ENCODE measurements at regions not wholly inside any gene's neighbourhood (a gene's known extent, or its start where the extent isn't known, plus 50 kb on each side); places are given as distances from the start of the nearest gene placed in this dataset.

DNA sequence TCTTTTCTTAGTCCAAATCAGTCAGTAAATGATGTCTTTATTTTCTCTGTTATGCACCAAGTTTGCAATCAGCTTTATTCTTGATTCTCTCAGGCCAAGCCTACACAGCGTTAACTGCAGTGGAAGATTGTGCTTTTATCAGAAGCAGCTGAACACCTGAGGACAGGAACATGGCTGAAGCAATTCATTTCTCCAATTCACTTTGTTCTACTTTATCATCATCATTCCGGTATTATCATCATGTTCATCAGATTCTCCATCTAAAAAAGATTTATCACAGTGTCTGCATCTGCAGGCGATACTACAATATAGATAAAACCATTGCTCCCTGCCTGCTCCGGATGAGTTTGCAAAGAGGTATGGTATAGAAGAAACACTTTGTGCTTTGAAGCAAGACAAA is 68.1 kb upstream of the STMND1 start:
- H3K4me1 ChIP-seq (ENCODE audit: low read length): no peaks in the 10 kb centered on the region
- no peaks in the 10 kb centered on the region for H3K36me3 ChIP-seq (ENCODE audit: insufficient read depth, low read length)
- H3K9ac ChIP-seq (ENCODE audit: low read length): no peak overlapping the region
- H3K4me2 ChIP-seq (ENCODE audit: low read depth, low read length, poor library complexity, severe bottlenecking): no peak overlapping the region
- H3K27me3 ChIP-seq (ENCODE audit: low read length): no peaks in the 10 kb centered on the region
- no peak for DNase-seq
- no peaks in the 10 kb centered on the region for H3K9me2 ChIP-seq (replicated peaks; ENCODE audit: insufficient read depth, low read length)
- no peaks in the 10 kb centered on the region for H3K79me2 ChIP-seq (ENCODE audit: low read length)
- no peaks in the 10 kb centered on the region for H4K20me1 ChIP-seq (ENCODE audit: insufficient read depth, low read depth, low read length)
- no peak overlapping the region for H3K27ac ChIP-seq (ENCODE audit: low read length)
- no peaks in the 10 kb centered on the region for H3K9me3 ChIP-seq (ENCODE audit: low read length)
- no peak overlapping the region for H2AFZ ChIP-seq (ENCODE audit: low read length)
- H3K4me3 ChIP-seq (ENCODE audit: low read length): no peak overlapping the region

DNA sequence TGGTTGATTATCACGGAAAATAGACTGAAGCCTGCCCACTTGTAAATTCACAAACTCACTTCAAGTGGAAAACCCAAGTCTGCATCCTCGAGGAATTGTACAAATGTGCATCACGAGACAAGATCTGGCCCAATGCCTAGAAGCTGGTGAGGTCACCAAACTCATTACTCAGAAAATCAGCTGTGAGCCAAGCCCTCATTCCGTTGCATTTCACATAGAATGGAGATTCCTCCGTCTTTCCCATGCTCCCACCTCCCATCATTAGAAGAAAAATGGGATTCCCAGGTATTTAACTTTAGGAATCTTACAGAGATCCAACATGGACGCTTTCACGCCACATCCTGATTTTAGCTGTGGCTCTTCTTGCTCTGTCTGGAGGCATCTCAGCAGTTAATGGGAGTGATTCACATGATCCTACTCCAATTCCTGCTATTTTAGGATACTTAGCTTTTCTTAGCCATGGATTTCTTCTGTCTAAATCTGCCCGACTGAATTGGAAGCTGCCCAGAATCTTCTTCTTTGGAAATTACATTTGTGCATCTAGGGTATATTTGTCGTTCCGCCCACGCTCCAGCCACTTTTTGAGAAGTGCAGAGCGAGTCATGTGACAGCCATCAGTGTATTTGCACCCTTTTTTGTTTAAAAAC is 68.7 kb upstream of the STMND1 start:
- Histone ChIP-seq H3K9ac (ENCODE audit: low read length) (no peak overlapping the region), H3K4me2 (ENCODE audit: low read depth, low read length, poor library complexity, severe bottlenecking) (no peak overlapping the region), H3K9me3 (ENCODE audit: low read length) (no peaks in the 10 kb centered on the region), H3K9me2 (replicated peaks; ENCODE audit: insufficient read depth, low read length) (no peaks in the 10 kb centered on the region), H3K79me2 (ENCODE audit: low read length) (no peaks in the 10 kb centered on the region), H3K36me3 (ENCODE audit: insufficient read depth, low read length) (no peaks in the 10 kb centered on the region), H3K4me1 (ENCODE audit: low read length) (no peaks in the 10 kb centered on the region), H4K20me1 (ENCODE audit: insufficient read depth, low read depth, low read length) (no peaks in the 10 kb centered on the region), H3K4me3 (ENCODE audit: low read length) (no peak overlapping the region), H2AFZ (ENCODE audit: low read length) (no peak overlapping the region), H3K27me3 (ENCODE audit: low read length) (no peaks in the 10 kb centered on the region), H3K27ac (ENCODE audit: low read length) (no peak overlapping the region)
- DNase-seq: no peak

DNA sequence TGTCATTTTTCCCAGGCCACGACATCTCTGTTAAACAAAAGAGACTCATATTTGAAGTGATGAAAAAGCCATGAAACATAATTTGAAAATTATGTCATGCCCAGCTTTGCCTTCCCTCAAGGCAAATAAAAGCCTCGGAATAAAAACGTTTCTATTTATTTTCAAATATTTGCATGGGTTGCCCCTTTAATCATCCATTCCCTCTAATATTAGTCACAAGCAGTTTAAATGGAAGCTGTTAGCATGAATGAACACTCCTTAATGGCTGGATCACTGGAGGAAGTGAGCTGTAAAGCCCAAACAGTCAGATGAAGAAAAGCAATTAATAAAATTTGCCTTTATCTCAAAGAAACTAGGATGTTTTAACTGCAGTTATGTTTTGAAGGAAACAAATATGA is 69.3 kb upstream of the STMND1 start:
- H3K9ac ChIP-seq (ENCODE audit: low read length): no peak overlapping the region
- no peaks in the 10 kb centered on the region for H3K9me2 ChIP-seq (replicated peaks; ENCODE audit: insufficient read depth, low read length)
- H3K79me2 ChIP-seq (ENCODE audit: low read length): no peaks in the 10 kb centered on the region
- DNase-seq: no peak
- no peaks in the 10 kb centered on the region for H3K9me3 ChIP-seq (ENCODE audit: low read length)
- H4K20me1 ChIP-seq (ENCODE audit: insufficient read depth, low read depth, low read length): no peaks in the 10 kb centered on the region
- H3K4me1 ChIP-seq (ENCODE audit: low read length): no peaks in the 10 kb centered on the region
- no peak overlapping the region for H3K27ac ChIP-seq (ENCODE audit: low read length)
- H3K36me3 ChIP-seq (ENCODE audit: insufficient read depth, low read length): no peaks in the 10 kb centered on the region
- no peak overlapping the region for H2AFZ ChIP-seq (ENCODE audit: low read length)
- no peak overlapping the region for H3K4me2 ChIP-seq (ENCODE audit: low read depth, low read length, poor library complexity, severe bottlenecking)
- H3K4me3 ChIP-seq (ENCODE audit: low read length): no peak overlapping the region
- no peaks in the 10 kb centered on the region for H3K27me3 ChIP-seq (ENCODE audit: low read length)

DNA sequence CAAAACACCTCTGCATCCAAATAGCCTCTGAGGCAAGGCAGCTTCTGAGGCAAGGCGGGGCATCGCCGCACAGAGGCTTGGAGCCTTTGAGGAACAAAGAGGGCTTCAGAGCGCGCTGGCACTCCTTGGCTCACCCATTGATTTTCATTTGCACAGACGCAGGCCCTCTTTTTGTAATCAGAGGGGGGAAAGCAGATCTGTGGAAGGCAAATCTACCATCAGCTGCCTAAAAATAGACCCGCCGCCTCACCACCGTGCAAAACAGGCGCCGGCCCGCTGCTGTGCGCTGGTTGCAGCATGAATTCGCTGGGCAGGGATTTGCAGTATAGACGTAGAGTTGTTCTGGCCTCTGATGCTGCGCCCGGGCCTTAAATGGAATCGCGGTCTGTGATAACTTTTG is 69.9 kb upstream of the STMND1 start:
- Histone ChIP-seq H3K27me3 (ENCODE audit: low read length) (no peaks in the 10 kb centered on the region), H3K4me1 (ENCODE audit: low read length) (no peaks in the 10 kb centered on the region), H3K27ac (ENCODE audit: low read length) (no peak overlapping the region), H3K36me3 (ENCODE audit: insufficient read depth, low read length) (no peaks in the 10 kb centered on the region), H3K9ac (ENCODE audit: low read length) (no peak overlapping the region), H3K9me3 (ENCODE audit: low read length) (no peaks in the 10 kb centered on the region), H3K79me2 (ENCODE audit: low read length) (no peaks in the 10 kb centered on the region), H3K4me2 (ENCODE audit: low read depth, low read length, poor library complexity, severe bottlenecking) (no peak overlapping the region), H3K4me3 (ENCODE audit: low read length) (no peak overlapping the region), H2AFZ (ENCODE audit: low read length) (no peak overlapping the region), H3K9me2 (replicated peaks; ENCODE audit: insufficient read depth, low read length) (no peaks in the 10 kb centered on the region), H4K20me1 (ENCODE audit: insufficient read depth, low read depth, low read length) (no peaks in the 10 kb centered on the region)
- no peak for DNase-seq

DNA sequence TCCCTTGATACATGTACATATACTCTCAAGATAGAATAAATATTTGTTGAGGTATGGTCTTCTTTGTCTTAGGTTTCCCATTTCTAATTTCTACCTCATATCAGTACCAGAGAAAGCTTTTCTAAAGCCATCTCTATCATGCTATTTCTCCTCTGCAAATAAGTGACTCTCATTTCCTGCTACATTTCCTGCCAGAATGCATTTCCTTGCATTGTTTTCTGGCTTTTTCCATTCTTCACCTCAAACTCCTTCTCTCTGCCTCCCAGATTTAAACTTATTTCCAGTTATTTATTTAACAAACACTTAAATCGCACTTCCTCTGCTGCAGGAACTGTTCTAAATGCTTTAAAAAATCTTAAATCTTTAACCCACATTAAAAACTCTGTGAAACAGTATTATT is 74.4 kb upstream of the STMND1 start:
- H3K79me2 ChIP-seq (ENCODE audit: low read length): no peaks in the 10 kb centered on the region
- no peaks in the 10 kb centered on the region for H3K9me3 ChIP-seq (ENCODE audit: low read length)
- DNase-seq: no peak
- no peak overlapping the region for H3K9ac ChIP-seq (ENCODE audit: low read length)
- no peaks in the 10 kb centered on the region for H3K9me2 ChIP-seq (replicated peaks; ENCODE audit: insufficient read depth, low read length)
- H2AFZ ChIP-seq (ENCODE audit: low read length): no peak overlapping the region
- no peaks in the 10 kb centered on the region for H3K36me3 ChIP-seq (ENCODE audit: insufficient read depth, low read length)
- no peak overlapping the region for H3K4me3 ChIP-seq (ENCODE audit: low read length)
- no peaks in the 10 kb centered on the region for H3K27me3 ChIP-seq (ENCODE audit: low read length)
- no peaks in the 10 kb centered on the region for H4K20me1 ChIP-seq (ENCODE audit: insufficient read depth, low read depth, low read length)
- no peak overlapping the region for H3K4me2 ChIP-seq (ENCODE audit: low read depth, low read length, poor library complexity, severe bottlenecking)
- H3K4me1 ChIP-seq (ENCODE audit: low read length): no peaks in the 10 kb centered on the region
- H3K27ac ChIP-seq (ENCODE audit: low read length): no peak overlapping the region

DNA sequence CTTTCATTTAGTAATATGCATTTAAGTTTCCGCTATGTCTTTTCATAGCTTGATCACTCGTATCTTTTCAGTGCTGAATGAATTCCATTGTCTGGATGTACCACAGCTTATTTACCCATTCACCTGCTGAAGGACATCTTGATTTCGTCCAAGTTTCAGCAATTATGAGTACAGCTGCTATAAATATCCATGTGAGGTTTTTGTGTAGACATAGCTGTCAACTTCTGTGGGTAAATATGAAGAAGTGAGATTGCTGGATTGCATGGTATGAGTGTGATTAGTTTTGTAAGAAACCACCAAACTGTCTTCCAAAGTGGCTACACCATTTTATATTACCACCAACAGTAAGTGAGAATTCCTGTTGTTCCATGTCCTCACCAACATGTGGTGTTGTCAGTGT is 79.2 kb upstream of the STMND1 start:
- no peaks in the 10 kb centered on the region for H3K36me3 ChIP-seq (ENCODE audit: insufficient read depth, low read length)
- no peaks in the 10 kb centered on the region for H3K9me2 ChIP-seq (replicated peaks; ENCODE audit: insufficient read depth, low read length)
- no peaks in the 10 kb centered on the region for H4K20me1 ChIP-seq (ENCODE audit: insufficient read depth, low read depth, low read length)
- no peaks in the 10 kb centered on the region for H3K27me3 ChIP-seq (ENCODE audit: low read length)
- H3K4me3 ChIP-seq (ENCODE audit: low read length): no peak overlapping the region
- no peak for DNase-seq
- H3K79me2 ChIP-seq (ENCODE audit: low read length): no peaks in the 10 kb centered on the region
- H3K9me3 ChIP-seq (ENCODE audit: low read length): no peaks in the 10 kb centered on the region
- no peak overlapping the region for H2AFZ ChIP-seq (ENCODE audit: low read length)
- H3K4me2 ChIP-seq (ENCODE audit: low read depth, low read length, poor library complexity, severe bottlenecking): no peak overlapping the region
- H3K27ac ChIP-seq (ENCODE audit: low read length): no peak overlapping the region
- no peaks in the 10 kb centered on the region for H3K4me1 ChIP-seq (ENCODE audit: low read length)
- H3K9ac ChIP-seq (ENCODE audit: low read length): no peak overlapping the region

DNA sequence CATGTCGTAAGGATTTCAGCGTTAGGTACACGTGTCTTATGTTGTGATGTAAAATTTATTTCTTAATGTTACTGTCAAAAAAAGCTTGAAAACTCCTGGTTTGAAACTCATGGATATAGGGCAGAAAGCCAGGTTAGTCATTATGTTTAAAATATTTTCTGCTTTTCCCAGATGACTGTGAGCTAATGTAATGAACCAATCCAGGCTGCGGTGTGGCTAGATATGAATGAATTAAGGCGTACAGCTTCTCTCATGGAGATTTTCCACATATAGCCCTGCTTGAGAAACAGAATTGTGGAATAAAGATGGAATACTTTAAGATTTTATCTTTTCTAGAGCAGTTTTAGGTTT is 80.3 kb upstream of the STMND1 start:
- Histone ChIP-seq H3K4me3 (ENCODE audit: low read length) (no peak overlapping the region), H3K27me3 (ENCODE audit: low read length) (no peaks in the 10 kb centered on the region), H3K9me2 (replicated peaks; ENCODE audit: insufficient read depth, low read length) (no peaks in the 10 kb centered on the region), H3K27ac (ENCODE audit: low read length) (no peak overlapping the region), H4K20me1 (ENCODE audit: insufficient read depth, low read depth, low read length) (no peaks in the 10 kb centered on the region), H3K9ac (ENCODE audit: low read length) (no peak overlapping the region), H3K4me1 (ENCODE audit: low read length) (no peaks in the 10 kb centered on the region), H3K9me3 (ENCODE audit: low read length) (no peaks in the 10 kb centered on the region), H3K4me2 (ENCODE audit: low read depth, low read length, poor library complexity, severe bottlenecking) (no peak overlapping the region), H3K36me3 (ENCODE audit: insufficient read depth, low read length) (no peaks in the 10 kb centered on the region), H3K79me2 (ENCODE audit: low read length) (no peaks in the 10 kb centered on the region), H2AFZ (ENCODE audit: low read length) (no peak overlapping the region)
- DNase-seq: no peak

DNA sequence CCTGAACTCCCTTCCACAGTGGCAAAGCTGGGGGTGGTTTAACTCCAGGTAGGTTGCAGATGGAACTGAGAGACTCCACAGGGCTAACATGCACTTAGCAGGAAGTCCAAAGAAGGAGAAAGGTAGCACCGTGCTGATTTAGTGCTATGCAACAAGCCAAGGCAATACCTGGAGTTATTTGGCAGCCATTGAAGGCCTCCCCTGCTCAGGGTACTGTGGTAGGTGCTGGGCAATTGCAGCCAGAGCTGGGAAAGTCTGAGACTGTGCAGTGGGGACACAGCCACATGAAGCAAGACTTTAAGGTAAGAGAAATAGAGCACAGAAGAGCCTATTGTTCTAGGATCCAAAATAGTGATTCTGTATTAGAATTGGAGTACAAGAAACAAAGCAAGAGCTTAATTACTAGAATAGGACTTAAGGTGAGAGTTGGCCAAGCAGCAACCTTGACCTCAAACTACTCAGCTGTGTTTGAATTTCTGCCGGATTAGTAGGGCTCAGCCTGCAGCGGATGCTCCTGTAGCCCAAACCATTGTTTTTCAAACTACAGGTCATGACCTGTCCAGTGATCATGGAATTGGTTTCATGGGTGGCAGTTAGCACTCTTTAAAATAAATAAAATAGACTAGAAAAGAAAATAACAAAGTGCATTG is 80.8 kb upstream of the STMND1 start:
- H3K4me1 ChIP-seq (ENCODE audit: low read length): no peaks in the 10 kb centered on the region
- H4K20me1 ChIP-seq (ENCODE audit: insufficient read depth, low read depth, low read length): no peaks in the 10 kb centered on the region
- no peak overlapping the region for H3K4me2 ChIP-seq (ENCODE audit: low read depth, low read length, poor library complexity, severe bottlenecking)
- H3K9ac ChIP-seq (ENCODE audit: low read length): no peak overlapping the region
- no peak overlapping the region for H2AFZ ChIP-seq (ENCODE audit: low read length)
- no peaks in the 10 kb centered on the region for H3K79me2 ChIP-seq (ENCODE audit: low read length)
- H3K4me3 ChIP-seq (ENCODE audit: low read length): no peak overlapping the region
- no peak overlapping the region for H3K27ac ChIP-seq (ENCODE audit: low read length)
- H3K9me2 ChIP-seq (replicated peaks; ENCODE audit: insufficient read depth, low read length): no peaks in the 10 kb centered on the region
- H3K36me3 ChIP-seq (ENCODE audit: insufficient read depth, low read length): no peaks in the 10 kb centered on the region
- no peak for DNase-seq
- H3K27me3 ChIP-seq (ENCODE audit: low read length): no peaks in the 10 kb centered on the region
- H3K9me3 ChIP-seq (ENCODE audit: low read length): no peaks in the 10 kb centered on the region

Measured in Karpas-422 (cell line).